HG03039 (cell line): ENCODE measurements at regions not wholly inside any gene's neighbourhood (a gene's known extent, or its start where the extent isn't known, plus 50 kb on each side); places are given as distances from the start of the nearest gene placed in this dataset.
"Not testable (repeated sequence)": the region's sequence is repeated elsewhere in the genome, so short reads cannot be mapped to it uniquely, and the experiment has no call there.

Experiments used
- ATAC-seq: cut with Tn5 transposase; IDR thresholded peaks from one replicate; pipeline ENCODE4 v1.9.1; 2021; ENCODE audit warnings: mild to moderate bottlenecking, moderate library complexity; ENCODE audit not compliant: unreplicated experiment

- ATAC-seq: no peak
These were observed 50.4 kb downstream of the FHIP1A start for GRCh38 chr4:151459375-151459774.

GRCh38 chr4:151460434-151460833, 51.5 kb downstream of the FHIP1A start:
- no peak for ATAC-seq

DNA sequence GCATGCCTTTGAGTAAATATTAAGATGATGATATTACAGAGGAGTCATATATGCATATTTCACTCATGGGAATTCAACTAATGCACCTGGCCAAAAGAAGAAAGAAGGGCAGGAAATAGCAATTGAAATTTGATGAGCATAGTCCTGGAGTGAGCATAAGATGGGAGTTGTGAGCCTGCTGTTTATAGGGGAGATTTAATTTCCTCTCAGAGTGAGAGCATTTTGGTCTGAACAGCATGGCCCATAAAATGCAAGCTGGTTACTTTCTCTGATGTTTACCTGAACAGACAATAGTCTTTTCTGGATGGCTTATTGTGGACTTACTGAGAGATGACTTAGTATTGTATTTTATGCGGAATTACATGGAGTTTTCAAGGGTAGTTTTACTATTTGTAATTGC, 53.6 kb downstream of the FHIP1A start:
- ATAC-seq: no peak

DNA sequence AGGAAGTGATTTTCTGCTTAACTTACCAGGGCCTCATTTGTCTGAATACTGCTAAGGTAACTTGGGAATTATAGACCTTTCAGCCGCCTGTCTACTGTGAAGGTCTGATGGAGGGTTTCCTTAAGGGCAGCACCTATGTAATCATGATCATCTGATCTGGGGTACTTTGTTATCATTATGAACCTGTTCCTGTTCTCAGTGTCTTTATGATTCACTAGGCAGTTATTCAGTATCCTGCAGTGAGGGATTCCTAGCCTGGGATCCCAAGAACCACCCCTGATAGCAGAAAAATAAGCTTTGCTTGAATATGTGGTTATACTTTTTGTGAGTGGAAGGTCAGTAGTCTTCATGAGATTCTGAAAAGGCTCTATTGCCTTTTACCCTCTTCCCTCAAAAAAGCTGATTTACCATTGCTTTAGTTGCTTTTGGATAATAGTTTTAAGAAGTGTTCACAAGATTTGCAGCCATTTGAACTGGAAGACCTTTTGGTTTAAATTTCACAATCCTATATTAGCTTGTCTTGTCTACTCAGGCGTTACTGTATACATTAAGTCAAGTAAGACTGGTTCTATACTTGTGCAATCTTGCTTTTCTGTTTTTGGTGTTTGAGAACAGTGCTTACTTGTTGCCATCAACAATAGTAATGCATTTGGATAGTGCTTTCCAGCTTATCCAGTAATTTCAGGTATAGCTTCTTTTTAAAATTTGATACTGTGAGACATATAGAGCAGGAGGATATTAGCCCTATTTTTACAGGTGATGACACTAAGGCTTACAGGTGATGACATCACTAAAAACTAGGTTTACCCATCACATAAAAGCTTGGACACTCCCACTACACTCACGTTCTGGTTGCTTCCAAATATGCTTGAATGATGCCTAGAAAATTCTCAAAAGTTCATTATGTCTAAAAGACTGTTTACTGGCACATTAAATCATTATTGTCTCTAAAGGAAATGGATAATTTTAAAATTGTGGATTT, 60.0 kb downstream of the FHIP1A start:
- ATAC-seq: no peak

GRCh38 chr4:151469970-151470369, 61.0 kb downstream of the FHIP1A start:
- ATAC-seq: no peak

GRCh38 chr4:151471728-151472127, 62.8 kb downstream of the FHIP1A start:
- ATAC-seq: no peak

GRCh38 chr4:151472297-151472696, 63.3 kb downstream of the FHIP1A start:
- ATAC-seq: no peak

GRCh38 chr4:151472711-151473110, 63.7 kb downstream of the FHIP1A start:
- no peak for ATAC-seq

- no peak for ATAC-seq
These were observed 64.6 kb downstream of the FHIP1A start for GRCh38 chr4:151473521-151474097.

DNA sequence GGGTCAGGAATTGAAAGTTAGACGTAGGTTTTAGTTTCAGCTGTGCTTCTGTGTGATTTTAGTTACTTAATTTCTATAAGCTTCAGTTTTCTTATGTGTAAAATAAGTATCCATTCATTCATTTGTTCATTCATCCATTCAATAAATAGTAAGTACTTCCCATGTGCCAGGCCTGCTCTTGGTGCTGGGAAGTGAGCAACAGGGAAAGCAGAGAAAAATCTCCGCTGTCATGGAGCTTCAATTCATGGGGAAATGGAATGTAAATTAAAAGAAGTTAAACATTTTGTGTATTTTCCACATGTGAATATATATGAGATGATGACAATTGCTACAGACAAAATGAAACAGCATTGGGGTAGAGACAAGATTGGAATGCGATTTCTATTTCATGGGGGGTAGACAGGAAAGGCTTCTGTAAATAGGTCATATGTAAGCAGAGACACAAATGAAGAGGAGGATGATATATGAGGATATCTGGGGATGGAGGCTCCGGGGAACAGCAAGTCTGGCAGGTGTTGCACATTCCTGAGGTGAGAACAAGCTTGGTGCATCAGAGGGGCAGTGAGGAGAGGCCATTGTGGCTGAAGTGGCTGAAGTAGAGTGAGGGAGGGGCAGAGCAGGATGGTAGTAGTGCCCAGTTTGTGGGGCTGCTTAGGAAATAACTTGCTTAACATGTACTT, 66.2 kb downstream of the FHIP1A start:
- ATAC-seq: no peak

DNA sequence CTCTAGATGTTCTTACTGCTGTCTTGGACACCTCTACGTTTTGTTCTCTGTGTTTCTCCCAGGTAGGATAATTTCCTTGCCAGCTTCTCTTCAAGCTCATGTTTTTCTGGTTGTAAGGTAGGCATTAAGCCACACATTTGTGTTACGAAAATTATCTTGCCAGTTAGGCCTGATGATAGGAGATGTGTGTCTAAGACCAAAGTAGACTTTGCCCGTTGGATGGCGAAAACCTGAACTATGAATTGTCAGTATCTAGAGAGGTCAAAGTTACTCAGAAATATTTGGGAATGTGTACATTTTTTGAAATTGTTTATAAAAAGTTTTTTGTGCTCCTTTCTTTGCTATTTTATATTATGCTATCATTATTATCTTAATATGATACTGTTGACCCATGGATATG, 72.8 kb downstream of the FHIP1A start:
- ATAC-seq: no peak

- no peak for ATAC-seq
These were observed 75.6 kb downstream of the FHIP1A start for GRCh38 chr4:151484396-151485102.

DNA sequence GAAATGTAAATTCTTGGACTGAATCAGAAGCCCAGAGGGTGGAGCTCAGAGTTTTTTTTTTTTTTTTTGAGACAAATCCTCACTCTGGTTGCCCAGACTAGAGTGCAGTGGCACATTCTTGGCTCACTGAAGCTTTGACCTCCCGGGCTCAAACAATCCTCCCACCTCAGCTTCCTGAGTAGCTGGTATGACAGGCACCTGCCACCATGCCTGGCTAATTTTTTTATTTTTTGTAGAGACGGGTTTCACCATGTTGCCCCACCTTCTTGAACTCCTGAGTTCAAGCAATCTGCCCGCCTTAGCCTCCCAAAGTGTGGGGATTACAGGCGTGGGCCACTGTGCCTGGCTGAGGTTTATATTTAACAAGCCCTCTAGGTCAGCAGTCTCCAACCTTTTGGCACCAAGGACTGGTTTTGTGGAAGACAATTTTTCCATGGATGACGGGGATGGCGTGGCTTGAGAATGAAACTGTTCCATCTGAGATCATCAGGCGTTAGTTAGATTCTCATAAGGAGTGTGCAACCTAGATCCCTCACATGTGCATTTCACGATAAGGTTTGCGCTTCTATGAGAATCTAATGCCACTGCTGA, 76.7 kb downstream of the FHIP1A start:
- ATAC-seq: no peak

DNA sequence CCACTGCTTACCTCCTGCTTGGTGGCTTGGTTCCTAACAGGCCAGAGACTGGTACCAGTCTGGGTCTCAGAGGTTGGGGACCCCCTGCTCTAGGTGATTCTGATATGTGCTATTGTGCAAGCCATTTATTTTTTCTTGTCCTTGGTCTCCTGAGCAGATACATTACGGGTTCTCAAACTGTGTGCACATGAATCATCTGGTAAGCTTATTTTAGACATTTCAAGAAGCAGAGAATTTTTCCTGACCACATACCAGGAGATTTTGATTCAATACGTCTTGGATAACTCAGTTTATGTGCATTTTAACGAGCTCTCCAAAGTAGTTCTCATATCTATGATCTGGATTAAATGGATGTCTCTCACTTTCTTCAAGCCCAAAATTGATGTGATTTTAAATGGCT, 77.2 kb downstream of the FHIP1A start:
- no peak for ATAC-seq

DNA sequence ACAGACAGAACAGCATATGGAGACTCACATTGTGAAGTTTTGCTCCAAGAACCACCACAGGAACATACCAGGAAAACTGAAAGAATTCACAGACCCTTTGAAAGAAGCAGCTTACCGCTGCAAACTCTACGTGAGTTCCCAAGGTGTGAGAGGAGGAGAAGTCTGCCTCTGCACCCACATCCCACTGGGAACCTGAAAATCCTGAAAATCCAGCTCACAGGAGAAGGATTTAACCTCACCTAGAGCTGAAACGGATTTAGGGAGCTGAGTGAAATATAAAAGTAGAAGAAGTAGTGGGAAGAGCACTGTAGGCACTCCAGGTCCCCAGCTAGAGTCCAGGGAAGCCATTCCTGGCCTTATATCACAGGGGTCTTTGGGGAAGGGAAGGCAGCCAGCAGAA, 80.0 kb downstream of the FHIP1A start:
- no peak for ATAC-seq

- no peak for ATAC-seq
These were observed 80.7 kb downstream of the FHIP1A start for GRCh38 chr4:151489462-151490203.

GRCh38 chr4:151495612-151496011, 86.6 kb downstream of the FHIP1A start:
- not testable (repeated sequence) for ATAC-seq

DNA sequence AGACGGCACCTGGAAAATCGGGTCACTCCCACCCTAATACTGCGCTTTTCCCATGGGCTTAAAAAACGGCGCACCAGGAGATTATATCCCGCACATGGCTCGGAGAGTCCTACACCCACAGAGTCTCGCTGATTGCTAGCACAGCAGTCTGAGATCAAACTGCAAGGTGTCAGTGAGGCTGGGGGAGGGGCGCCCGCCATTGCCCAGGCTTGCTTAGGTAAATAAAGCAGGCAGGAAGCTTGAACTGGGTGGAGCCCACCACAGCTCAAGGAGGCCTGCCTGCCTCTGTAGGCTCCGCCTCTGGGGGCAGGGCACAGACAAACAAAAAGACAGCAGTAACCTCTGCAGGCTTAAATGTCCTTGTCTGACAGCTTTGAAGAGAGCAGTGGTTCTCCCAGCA, 102.6 kb downstream of the FHIP1A start:
- not testable (repeated sequence) for ATAC-seq

GRCh38 chr4:151517896-151518295, 108.9 kb downstream of the FHIP1A start:
- ATAC-seq: no peak

DNA sequence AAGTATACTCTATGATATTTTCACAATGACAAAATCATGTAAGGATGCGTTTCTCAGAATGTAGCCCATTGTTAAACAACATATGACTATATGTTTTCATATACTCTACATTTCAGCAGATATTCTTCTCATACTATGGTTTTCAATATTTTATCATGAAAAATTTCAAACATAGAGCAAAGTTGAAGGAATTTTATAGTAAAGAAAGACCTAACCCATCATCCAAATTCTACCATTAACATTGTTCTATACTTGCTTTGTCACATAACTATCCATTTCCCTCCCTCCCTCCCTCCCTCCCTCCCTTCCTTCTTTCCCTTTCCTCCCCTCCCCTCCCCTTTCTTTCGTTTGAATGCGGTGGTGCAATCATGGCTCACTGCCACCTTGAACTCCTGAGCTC, 109.4 kb downstream of the FHIP1A start:
- no peak for ATAC-seq
